NB4 (cell line): ENCODE measurements at regions not wholly inside any gene's neighbourhood (a gene's known extent, or its start where the extent isn't known, plus 50 kb on each side); places are given as distances from the start of the nearest gene placed in this dataset.

Source experiments
- CTCF ChIP-seq: IDR thresholded peaks from one replicate; pipeline ENCODE4 v1.5.1; 2012; ENCODE audit warnings: low read depth, low read length
- MAX ChIP-seq: IDR thresholded peaks from 2 replicates; pipeline ENCODE4 v1.6.1; 2011; ENCODE audit warnings: low read depth, low read length

GRCh38 chr13:63843766-63844699 is 2428.4 kb upstream of the PCDH20 start:
- TF ChIP-seq CTCF, result no peak
- no peak for TF ChIP-seq MAX
